ENCODE measurements at regions not wholly inside any gene's neighbourhood (a gene's known extent, or its start where the extent isn't known, plus 50 kb on each side); places are given as distances from the start of the nearest gene placed in this dataset.
A peak's percentile ranks its signal among the peaks of the same experiment; 100 is the strongest.

DNA sequence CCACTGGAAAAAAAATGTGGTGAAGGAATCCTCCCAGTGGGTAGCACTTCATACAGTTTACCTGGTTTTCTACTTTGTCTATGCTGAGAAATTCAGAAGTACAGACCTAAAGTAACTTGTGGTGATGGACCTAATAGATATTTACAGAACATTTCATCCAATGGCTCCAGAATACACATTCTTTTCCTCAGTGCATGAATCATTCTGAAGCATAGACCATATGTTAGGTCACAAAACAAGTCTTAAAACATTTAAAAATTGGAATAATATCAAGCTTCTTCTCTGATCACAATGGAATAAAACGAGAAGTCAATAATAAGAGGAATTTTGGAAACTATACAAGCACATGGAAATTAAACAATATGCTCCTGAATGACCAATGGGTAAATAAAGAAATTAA lies 450.1 kb upstream of the INTU start:
- no peak for TF ChIP-seq ZFP30 (CRISPR knock-in tag; IDR thresholded peaks at IDR 0.05)
- no peak for TF ChIP-seq ZNF70 (CRISPR knock-in tag; IDR thresholded peaks at IDR 0.05)
- TF ChIP-seq GLIS3 (CRISPR knock-in tag; IDR thresholded peaks at IDR 0.05) = no peak
- TF ChIP-seq ESRRG (CRISPR knock-in tag; IDR thresholded peaks at IDR 0.05) = no peak
- no peak for TF ChIP-seq ARNTL (CRISPR knock-in tag; IDR thresholded peaks at IDR 0.05; ENCODE audit: borderline replicate concordance, low read depth)
- TF ChIP-seq, protein P1, sequence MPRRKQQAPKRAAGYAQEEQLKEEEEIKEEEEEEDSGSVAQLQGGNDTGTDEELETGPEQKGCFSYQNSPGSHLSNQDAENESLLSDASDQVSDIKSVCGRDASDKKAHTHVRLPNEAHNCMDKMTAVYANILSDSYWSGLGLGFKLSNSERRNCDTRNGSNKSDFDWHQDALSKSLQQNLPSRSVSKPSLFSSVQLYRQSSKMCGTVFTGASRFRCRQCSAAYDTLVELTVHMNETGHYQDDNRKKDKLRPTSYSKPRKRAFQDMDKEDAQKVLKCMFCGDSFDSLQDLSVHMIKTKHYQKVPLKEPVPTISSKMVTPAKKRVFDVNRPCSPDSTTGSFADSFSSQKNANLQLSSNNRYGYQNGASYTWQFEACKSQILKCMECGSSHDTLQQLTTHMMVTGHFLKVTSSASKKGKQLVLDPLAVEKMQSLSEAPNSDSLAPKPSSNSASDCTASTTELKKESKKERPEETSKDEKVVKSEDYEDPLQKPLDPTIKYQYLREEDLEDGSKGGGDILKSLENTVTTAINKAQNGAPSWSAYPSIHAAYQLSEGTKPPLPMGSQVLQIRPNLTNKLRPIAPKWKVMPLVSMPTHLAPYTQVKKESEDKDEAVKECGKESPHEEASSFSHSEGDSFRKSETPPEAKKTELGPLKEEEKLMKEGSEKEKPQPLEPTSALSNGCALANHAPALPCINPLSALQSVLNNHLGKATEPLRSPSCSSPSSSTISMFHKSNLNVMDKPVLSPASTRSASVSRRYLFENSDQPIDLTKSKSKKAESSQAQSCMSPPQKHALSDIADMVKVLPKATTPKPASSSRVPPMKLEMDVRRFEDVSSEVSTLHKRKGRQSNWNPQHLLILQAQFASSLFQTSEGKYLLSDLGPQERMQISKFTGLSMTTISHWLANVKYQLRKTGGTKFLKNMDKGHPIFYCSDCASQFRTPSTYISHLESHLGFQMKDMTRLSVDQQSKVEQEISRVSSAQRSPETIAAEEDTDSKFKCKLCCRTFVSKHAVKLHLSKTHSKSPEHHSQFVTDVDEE (CRISPR knock-in tag; IDR thresholded peaks at IDR 0.05) = no peak
- TF ChIP-seq, protein P2, sequence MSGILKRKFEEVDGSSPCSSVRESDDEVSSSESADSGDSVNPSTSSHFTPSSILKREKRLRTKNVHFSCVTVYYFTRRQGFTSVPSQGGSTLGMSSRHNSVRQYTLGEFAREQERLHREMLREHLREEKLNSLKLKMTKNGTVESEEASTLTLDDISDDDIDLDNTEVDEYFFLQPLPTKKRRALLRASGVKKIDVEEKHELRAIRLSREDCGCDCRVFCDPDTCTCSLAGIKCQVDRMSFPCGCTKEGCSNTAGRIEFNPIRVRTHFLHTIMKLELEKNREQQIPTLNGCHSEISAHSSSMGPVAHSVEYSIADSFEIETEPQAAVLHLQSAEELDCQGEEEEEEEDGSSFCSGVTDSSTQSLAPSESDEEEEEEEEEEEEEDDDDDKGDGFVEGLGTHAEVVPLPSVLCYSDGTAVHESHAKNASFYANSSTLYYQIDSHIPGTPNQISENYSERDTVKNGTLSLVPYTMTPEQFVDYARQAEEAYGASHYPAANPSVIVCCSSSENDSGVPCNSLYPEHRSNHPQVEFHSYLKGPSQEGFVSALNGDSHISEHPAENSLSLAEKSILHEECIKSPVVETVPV (CRISPR knock-in tag; IDR thresholded peaks at IDR 0.05) = no peak
- TF ChIP-seq ISL1 (CRISPR knock-in tag; IDR thresholded peaks at IDR 0.05) = no peak
- no peak for TF ChIP-seq RARB (CRISPR knock-in tag; IDR thresholded peaks at IDR 0.05)
- TF ChIP-seq ZNF8 (CRISPR knock-in tag; IDR thresholded peaks at IDR 0.05) = no peak
- TF ChIP-seq ZFP3 (CRISPR knock-in tag; IDR thresholded peaks at IDR 0.05) = no peak
- TF ChIP-seq ZC3H10 (CRISPR knock-in tag; IDR thresholded peaks at IDR 0.05) = no peak
- no peak for TF ChIP-seq SNAI2 (CRISPR knock-in tag; IDR thresholded peaks at IDR 0.05)
- no peak for TF ChIP-seq BACH2 (CRISPR knock-in tag; IDR thresholded peaks at IDR 0.05; ENCODE audit: borderline replicate concordance)
- ATAC-seq = no peak

DNA sequence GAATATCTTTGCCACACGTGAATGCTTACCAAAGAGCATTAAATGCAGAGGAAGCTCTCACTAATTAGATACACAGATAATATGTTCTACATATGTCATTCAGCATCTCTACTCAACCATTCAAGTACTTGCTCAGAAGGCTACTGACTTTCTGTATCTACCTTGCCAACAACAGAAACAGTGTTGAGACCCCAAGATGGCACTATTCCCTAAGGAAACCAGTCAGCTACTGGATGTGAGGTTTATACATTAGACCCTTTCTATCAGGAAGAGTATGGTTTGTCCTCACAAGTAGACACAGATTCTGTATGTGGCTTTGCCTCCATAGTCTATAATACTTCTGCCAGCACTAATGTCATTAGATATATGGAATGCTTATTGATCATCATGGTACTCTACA lies 443.9 kb upstream of the INTU start:
- TF ChIP-seq CSDC2 (CRISPR knock-in tag; IDR thresholded peaks at IDR 0.05) = no peak
- TF ChIP-seq GLIS3 (CRISPR knock-in tag; IDR thresholded peaks at IDR 0.05) = no peak
- no peak for TF ChIP-seq ESRRG (CRISPR knock-in tag; IDR thresholded peaks at IDR 0.05)
- no peak for TF ChIP-seq TCF4 (CRISPR knock-in tag; IDR thresholded peaks at IDR 0.05; ENCODE audit: borderline replicate concordance)
- no peak for TF ChIP-seq RARB (CRISPR knock-in tag; IDR thresholded peaks at IDR 0.05)
- TF ChIP-seq, protein P2 (CRISPR knock-in tag; IDR thresholded peaks at IDR 0.05) = no peak
- TF ChIP-seq TOX (CRISPR knock-in tag; IDR thresholded peaks at IDR 0.05; ENCODE audit: borderline replicate concordance) = no peak
- no peak for TF ChIP-seq ISL1 (CRISPR knock-in tag; IDR thresholded peaks at IDR 0.05)
- TF ChIP-seq ZNF70 (CRISPR knock-in tag; IDR thresholded peaks at IDR 0.05) = no peak
- TF ChIP-seq ZNF8 (CRISPR knock-in tag; IDR thresholded peaks at IDR 0.05) = no peak

DNA sequence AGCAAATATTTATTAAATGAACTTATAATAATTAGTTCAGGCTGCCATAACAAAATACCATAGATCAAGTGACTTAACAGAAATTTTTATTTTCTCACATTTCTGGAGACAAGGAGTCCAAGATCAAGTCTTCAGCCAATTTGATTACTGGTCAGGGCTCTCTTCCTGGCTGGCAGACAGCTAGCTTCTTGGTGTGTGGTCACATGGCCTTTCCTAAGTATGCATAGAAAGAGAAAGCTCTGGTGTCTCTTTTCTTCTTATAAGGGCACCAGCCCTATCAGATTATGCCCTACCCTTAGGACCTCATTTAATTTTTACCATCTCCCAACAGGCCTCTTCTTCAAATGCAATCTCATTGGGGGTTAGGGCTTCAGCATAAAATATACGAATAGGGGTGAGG lies 438.5 kb upstream of the INTU start:
- no peak for ATAC-seq
- TF ChIP-seq SNAI2 (CRISPR knock-in tag; IDR thresholded peaks at IDR 0.05) (no peak), RARB (CRISPR knock-in tag; IDR thresholded peaks at IDR 0.05) (no peak), GLIS3 (CRISPR knock-in tag; IDR thresholded peaks at IDR 0.05) (no peak), ARNTL (CRISPR knock-in tag; IDR thresholded peaks at IDR 0.05; ENCODE audit: borderline replicate concordance, low read depth) (no peak), TCF4 (CRISPR knock-in tag; IDR thresholded peaks at IDR 0.05; ENCODE audit: borderline replicate concordance) (no peak), PPARA (CRISPR knock-in tag; IDR thresholded peaks at IDR 0.05; ENCODE audit: borderline replicate concordance) (no peak), ESRRG (CRISPR knock-in tag; IDR thresholded peaks at IDR 0.05) (no peak), ZFP3 (CRISPR knock-in tag; IDR thresholded peaks at IDR 0.05) (no peak)
- TF ChIP-seq, protein P3, sequence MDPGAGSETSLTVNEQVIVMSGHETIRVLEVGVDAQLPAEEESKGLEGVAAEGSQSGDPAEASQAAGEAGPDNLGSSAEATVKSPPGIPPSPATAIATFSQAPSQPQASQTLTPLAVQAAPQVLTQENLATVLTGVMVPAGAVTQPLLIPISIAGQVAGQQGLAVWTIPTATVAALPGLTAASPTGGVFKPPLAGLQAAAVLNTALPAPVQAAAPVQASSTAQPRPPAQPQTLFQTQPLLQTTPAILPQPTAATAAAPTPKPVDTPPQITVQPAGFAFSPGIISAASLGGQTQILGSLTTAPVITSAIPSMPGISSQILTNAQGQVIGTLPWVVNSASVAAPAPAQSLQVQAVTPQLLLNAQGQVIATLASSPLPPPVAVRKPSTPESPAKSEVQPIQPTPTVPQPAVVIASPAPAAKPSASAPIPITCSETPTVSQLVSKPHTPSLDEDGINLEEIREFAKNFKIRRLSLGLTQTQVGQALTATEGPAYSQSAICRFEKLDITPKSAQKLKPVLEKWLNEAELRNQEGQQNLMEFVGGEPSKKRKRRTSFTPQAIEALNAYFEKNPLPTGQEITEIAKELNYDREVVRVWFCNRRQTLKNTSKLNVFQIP (CRISPR knock-in tag; IDR thresholded peaks at IDR 0.05; ENCODE audit: borderline replicate concordance, low read depth) = no peak
- TF ChIP-seq, protein P4, sequence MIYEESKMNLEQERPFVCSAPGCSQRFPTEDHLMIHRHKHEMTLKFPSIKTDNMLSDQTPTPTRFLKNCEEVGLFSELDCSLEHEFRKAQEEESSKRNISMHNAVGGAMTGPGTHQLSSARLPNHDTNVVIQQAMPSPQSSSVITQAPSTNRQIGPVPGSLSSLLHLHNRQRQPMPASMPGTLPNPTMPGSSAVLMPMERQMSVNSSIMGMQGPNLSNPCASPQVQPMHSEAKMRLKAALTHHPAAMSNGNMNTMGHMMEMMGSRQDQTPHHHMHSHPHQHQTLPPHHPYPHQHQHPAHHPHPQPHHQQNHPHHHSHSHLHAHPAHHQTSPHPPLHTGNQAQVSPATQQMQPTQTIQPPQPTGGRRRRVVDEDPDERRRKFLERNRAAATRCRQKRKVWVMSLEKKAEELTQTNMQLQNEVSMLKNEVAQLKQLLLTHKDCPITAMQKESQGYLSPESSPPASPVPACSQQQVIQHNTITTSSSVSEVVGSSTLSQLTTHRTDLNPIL (CRISPR knock-in tag; IDR thresholded peaks at IDR 0.05; ENCODE audit: low read depth) = no peak
- TF ChIP-seq, protein P5, sequence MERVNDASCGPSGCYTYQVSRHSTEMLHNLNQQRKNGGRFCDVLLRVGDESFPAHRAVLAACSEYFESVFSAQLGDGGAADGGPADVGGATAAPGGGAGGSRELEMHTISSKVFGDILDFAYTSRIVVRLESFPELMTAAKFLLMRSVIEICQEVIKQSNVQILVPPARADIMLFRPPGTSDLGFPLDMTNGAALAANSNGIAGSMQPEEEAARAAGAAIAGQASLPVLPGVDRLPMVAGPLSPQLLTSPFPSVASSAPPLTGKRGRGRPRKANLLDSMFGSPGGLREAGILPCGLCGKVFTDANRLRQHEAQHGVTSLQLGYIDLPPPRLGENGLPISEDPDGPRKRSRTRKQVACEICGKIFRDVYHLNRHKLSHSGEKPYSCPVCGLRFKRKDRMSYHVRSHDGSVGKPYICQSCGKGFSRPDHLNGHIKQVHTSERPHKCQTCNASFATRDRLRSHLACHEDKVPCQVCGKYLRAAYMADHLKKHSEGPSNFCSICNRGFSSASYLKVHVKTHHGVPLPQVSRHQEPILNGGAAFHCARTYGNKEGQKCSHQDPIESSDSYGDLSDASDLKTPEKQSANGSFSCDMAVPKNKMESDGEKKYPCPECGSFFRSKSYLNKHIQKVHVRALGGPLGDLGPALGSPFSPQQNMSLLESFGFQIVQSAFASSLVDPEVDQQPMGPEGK (CRISPR knock-in tag; IDR thresholded peaks at IDR 0.05; ENCODE audit: borderline replicate concordance) = no peak
- TF ChIP-seq, protein P2 (CRISPR knock-in tag; IDR thresholded peaks at IDR 0.05) = no peak
- TF ChIP-seq, protein P1 (CRISPR knock-in tag; IDR thresholded peaks at IDR 0.05) = no peak

More for the DNA sequence above, 443.9 kb upstream of the INTU start:
- ATAC-seq = peak; percentile 74
